ENCODE measurements at regions not wholly inside any gene's neighbourhood (a gene's known extent, or its start where the extent isn't known, plus 50 kb on each side); places are given as distances from the start of the nearest gene placed in this dataset.
"Not testable (repeated sequence)": the region's sequence is repeated elsewhere in the genome, so short reads cannot be mapped to it uniquely, and the experiment has no call there.

- H3K27me3 ChIP-seq (ENCODE audit: control insufficient read depth in 2 of 2, insufficient read depth in 2 of 2, low read length in 2 of 2) = no peaks in the 10 kb centered on the region
Measured at GRCh38 chr10:33031171-33031570, 73.1 kb upstream of the ITGB1 start.

DNA sequence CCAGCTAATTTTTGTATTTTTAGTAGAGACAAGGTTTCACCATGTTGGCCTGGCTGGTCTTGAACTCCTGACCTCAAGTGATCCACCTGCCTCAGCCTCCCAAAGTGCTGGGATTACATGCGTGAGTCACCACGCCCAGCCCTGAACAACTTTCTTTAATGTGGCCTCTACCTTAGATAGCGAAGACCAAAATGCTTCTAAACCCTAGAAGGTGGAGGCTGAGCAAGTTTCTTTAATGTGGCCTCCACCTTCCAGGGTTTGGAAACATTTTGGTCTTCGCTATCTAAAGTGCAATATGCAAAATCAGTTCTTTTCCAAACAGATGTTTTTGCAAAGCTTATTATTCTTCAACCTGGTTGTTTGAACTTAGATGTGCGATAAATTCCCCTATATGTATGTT is 70.5 kb upstream of the ITGB1 start:
- H3K27me3 ChIP-seq (ENCODE audit: control insufficient read depth in 2 of 2, insufficient read depth in 2 of 2, low read length in 2 of 2); H3K4me3 ChIP-seq (ENCODE audit: low read length in 2 of 2); H3K27ac ChIP-seq (ENCODE audit: low read depth in 2 of 2, low read length in 2 of 2); H3K4me1 ChIP-seq (ENCODE audit: control insufficient read depth in 2 of 2, insufficient read depth in 2 of 2, low read length in 2 of 2); H3K9me3 ChIP-seq (ENCODE audit: control insufficient read depth in 2 of 2, low read length in 2 of 2); H3K36me3 ChIP-seq (ENCODE audit: control insufficient read depth in 2 of 2, insufficient read depth in 2 of 2, low read length in 2 of 2); H3K9ac ChIP-seq (ENCODE audit: low read depth in 1 of 2, low read length in 2 of 2): not testable (repeated sequence)

More at GRCh38 chr10:33031171-33031570, 73.1 kb upstream of the ITGB1 start:
- no peak overlapping the region for H3K4me3 ChIP-seq (ENCODE audit: low read length in 2 of 2)
- no peaks in the 10 kb centered on the region for H3K9me3 ChIP-seq (ENCODE audit: control insufficient read depth in 2 of 2, low read length in 2 of 2)
- H3K36me3 ChIP-seq (ENCODE audit: control insufficient read depth in 2 of 2, insufficient read depth in 2 of 2, low read length in 2 of 2) = no peaks in the 10 kb centered on the region
- H3K9ac ChIP-seq (ENCODE audit: low read depth in 1 of 2, low read length in 2 of 2) = no peak overlapping the region
- H3K27ac ChIP-seq (ENCODE audit: low read depth in 2 of 2, low read length in 2 of 2) = no peak overlapping the region
- H3K4me1 ChIP-seq (ENCODE audit: control insufficient read depth in 2 of 2, insufficient read depth in 2 of 2, low read length in 2 of 2) = no peaks in the 10 kb centered on the region

DNA sequence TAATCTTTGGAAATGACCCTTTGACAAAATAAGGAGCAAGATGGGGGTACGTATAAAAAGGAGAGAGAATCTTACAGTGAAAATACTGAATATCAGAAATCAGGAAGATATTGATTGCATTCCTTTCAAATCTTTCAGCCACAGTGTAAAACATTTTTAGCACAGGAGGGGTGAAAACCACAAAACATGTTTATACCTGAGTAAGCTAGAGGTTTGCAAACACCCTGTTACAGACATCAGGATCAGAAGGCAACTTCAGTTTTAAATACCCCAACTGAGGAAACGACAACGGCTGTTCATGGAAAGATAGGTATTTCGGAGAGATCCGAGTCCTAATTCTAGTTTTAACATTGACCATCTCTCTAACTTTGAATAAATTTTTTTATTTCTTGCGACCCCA is 69.1 kb upstream of the ITGB1 start:
- Histone ChIP-seq H3K4me1 (ENCODE audit: control insufficient read depth in 2 of 2, insufficient read depth in 2 of 2, low read length in 2 of 2) (peaks cover 0 to under 1% of the 10 kb centered on the region in 2 donors), H3K27ac (ENCODE audit: low read depth in 2 of 2, low read length in 2 of 2) (no peak overlapping the region), H3K36me3 (ENCODE audit: control insufficient read depth in 2 of 2, insufficient read depth in 2 of 2, low read length in 2 of 2) (no peaks in the 10 kb centered on the region), H3K9ac (ENCODE audit: low read depth in 1 of 2, low read length in 2 of 2) (no peak overlapping the region), H3K9me3 (ENCODE audit: control insufficient read depth in 2 of 2, low read length in 2 of 2) (no peaks in the 10 kb centered on the region), H3K27me3 (ENCODE audit: control insufficient read depth in 2 of 2, insufficient read depth in 2 of 2, low read length in 2 of 2) (no peaks in the 10 kb centered on the region), H3K4me3 (ENCODE audit: low read length in 2 of 2) (no peak overlapping the region)

GRCh38 chr10:33026422-33026821 is 68.4 kb upstream of the ITGB1 start:
- Histone ChIP-seq H3K36me3 (ENCODE audit: control insufficient read depth in 2 of 2, insufficient read depth in 2 of 2, low read length in 2 of 2) (no peaks in the 10 kb centered on the region), H3K27me3 (ENCODE audit: control insufficient read depth in 2 of 2, insufficient read depth in 2 of 2, low read length in 2 of 2) (no peaks in the 10 kb centered on the region), H3K4me1 (ENCODE audit: control insufficient read depth in 2 of 2, insufficient read depth in 2 of 2, low read length in 2 of 2) (peaks cover 0 to 2% of the 10 kb centered on the region in 2 donors), H3K9me3 (ENCODE audit: control insufficient read depth in 2 of 2, low read length in 2 of 2) (no peaks in the 10 kb centered on the region), H3K27ac (ENCODE audit: low read depth in 2 of 2, low read length in 2 of 2) (no peak overlapping the region), H3K4me3 (ENCODE audit: low read length in 2 of 2) (no peak overlapping the region), H3K9ac (ENCODE audit: low read depth in 1 of 2, low read length in 2 of 2) (no peak overlapping the region)

GRCh38 chr10:33025910-33026309 is 67.9 kb upstream of the ITGB1 start:
- no peak overlapping the region for H3K9ac ChIP-seq (ENCODE audit: low read depth in 1 of 2, low read length in 2 of 2)
- peaks cover 0 to 2% of the 10 kb centered on the region in 2 donors for H3K4me1 ChIP-seq (ENCODE audit: control insufficient read depth in 2 of 2, insufficient read depth in 2 of 2, low read length in 2 of 2)
- no peaks in the 10 kb centered on the region for H3K27me3 ChIP-seq (ENCODE audit: control insufficient read depth in 2 of 2, insufficient read depth in 2 of 2, low read length in 2 of 2)
- no peak overlapping the region for H3K4me3 ChIP-seq (ENCODE audit: low read length in 2 of 2)
- H3K36me3 ChIP-seq (ENCODE audit: control insufficient read depth in 2 of 2, insufficient read depth in 2 of 2, low read length in 2 of 2) = no peaks in the 10 kb centered on the region
- H3K27ac ChIP-seq (ENCODE audit: low read depth in 2 of 2, low read length in 2 of 2) = no peak overlapping the region
- no peaks in the 10 kb centered on the region for H3K9me3 ChIP-seq (ENCODE audit: control insufficient read depth in 2 of 2, low read length in 2 of 2)

- no peak overlapping the region for H3K9ac ChIP-seq (ENCODE audit: low read depth in 1 of 2, low read length in 2 of 2)
- H3K4me3 ChIP-seq (ENCODE audit: low read length in 2 of 2) = no peak overlapping the region
- H3K27me3 ChIP-seq (ENCODE audit: control insufficient read depth in 2 of 2, insufficient read depth in 2 of 2, low read length in 2 of 2) = no peaks in the 10 kb centered on the region
- H3K4me1 ChIP-seq (ENCODE audit: control insufficient read depth in 2 of 2, insufficient read depth in 2 of 2, low read length in 2 of 2) = peaks cover 0 to 2% of the 10 kb centered on the region in 2 donors
- H3K9me3 ChIP-seq (ENCODE audit: control insufficient read depth in 2 of 2, low read length in 2 of 2) = no peaks in the 10 kb centered on the region
- no peaks in the 10 kb centered on the region for H3K36me3 ChIP-seq (ENCODE audit: control insufficient read depth in 2 of 2, insufficient read depth in 2 of 2, low read length in 2 of 2)
- H3K27ac ChIP-seq (ENCODE audit: low read depth in 2 of 2, low read length in 2 of 2) = no peak overlapping the region
Measured at GRCh38 chr10:33025039-33025438, 67.0 kb upstream of the ITGB1 start.

DNA sequence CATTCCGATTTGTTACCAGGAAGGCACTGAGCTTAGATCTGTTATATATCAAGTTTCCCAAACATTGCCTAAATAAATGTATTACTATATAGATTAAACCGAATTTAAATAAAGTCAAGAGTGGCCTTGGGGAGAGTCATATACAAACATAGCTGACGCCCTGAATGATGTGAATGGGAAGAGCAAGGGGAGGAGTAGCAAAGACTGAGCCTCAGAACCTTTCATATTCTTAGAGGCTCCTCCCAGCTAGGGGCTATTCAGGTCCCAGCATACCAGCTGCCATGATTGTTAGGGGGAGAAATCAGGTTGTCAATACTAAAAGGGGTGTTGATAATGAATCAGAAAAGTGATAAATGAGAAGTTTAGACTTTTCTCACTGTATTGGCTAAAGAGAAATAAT is 64.7 kb upstream of the ITGB1 start:
- H3K27ac ChIP-seq (ENCODE audit: low read depth in 2 of 2, low read length in 2 of 2) = no peak overlapping the region

DNA sequence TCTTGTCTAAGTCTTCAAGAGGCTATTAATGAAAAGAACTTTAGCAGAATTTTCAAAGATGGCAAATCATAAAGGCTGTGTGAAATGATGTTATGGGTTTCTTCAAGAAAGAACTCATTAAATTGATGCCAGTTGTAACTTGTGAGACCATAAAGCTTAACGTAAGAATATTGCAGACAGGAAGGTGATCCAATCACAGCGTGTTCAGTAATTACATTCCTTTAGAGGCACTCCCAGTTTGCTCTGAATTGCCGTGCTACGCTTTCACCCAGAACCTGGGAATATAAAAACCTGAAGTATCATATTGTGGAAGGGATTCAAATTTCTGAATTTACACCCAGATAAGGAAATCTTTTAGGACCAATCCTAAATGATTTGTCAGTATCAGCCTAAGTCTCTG is 64.1 kb upstream of the ITGB1 start:
- Histone ChIP-seq H3K4me3 (ENCODE audit: low read length in 2 of 2) (no peak overlapping the region), H3K36me3 (ENCODE audit: control insufficient read depth in 2 of 2, insufficient read depth in 2 of 2, low read length in 2 of 2) (no peaks in the 10 kb centered on the region), H3K9ac (ENCODE audit: low read depth in 1 of 2, low read length in 2 of 2) (no peak overlapping the region), H3K4me1 (ENCODE audit: control insufficient read depth in 2 of 2, insufficient read depth in 2 of 2, low read length in 2 of 2) (peaks cover 0 to 2% of the 10 kb centered on the region in 2 donors), H3K27me3 (ENCODE audit: control insufficient read depth in 2 of 2, insufficient read depth in 2 of 2, low read length in 2 of 2) (no peaks in the 10 kb centered on the region), H3K27ac (ENCODE audit: low read depth in 2 of 2, low read length in 2 of 2) (no peak overlapping the region), H3K9me3 (ENCODE audit: control insufficient read depth in 2 of 2, low read length in 2 of 2) (no peaks in the 10 kb centered on the region)

More for the DNA sequence above, 64.7 kb upstream of the ITGB1 start:
- Histone ChIP-seq H3K27me3 (ENCODE audit: control insufficient read depth in 2 of 2, insufficient read depth in 2 of 2, low read length in 2 of 2) (no peaks in the 10 kb centered on the region), H3K9ac (ENCODE audit: low read depth in 1 of 2, low read length in 2 of 2) (no peak overlapping the region), H3K36me3 (ENCODE audit: control insufficient read depth in 2 of 2, insufficient read depth in 2 of 2, low read length in 2 of 2) (no peaks in the 10 kb centered on the region), H3K4me3 (ENCODE audit: low read length in 2 of 2) (no peak overlapping the region), H3K9me3 (ENCODE audit: control insufficient read depth in 2 of 2, low read length in 2 of 2) (no peaks in the 10 kb centered on the region), H3K4me1 (ENCODE audit: control insufficient read depth in 2 of 2, insufficient read depth in 2 of 2, low read length in 2 of 2) (peaks cover 0 to 2% of the 10 kb centered on the region in 2 donors)

GRCh38 chr10:33016988-33017387 is 59.0 kb upstream of the ITGB1 start:
- no peak overlapping the region for H3K27ac ChIP-seq (ENCODE audit: low read depth in 2 of 2, low read length in 2 of 2)

DNA sequence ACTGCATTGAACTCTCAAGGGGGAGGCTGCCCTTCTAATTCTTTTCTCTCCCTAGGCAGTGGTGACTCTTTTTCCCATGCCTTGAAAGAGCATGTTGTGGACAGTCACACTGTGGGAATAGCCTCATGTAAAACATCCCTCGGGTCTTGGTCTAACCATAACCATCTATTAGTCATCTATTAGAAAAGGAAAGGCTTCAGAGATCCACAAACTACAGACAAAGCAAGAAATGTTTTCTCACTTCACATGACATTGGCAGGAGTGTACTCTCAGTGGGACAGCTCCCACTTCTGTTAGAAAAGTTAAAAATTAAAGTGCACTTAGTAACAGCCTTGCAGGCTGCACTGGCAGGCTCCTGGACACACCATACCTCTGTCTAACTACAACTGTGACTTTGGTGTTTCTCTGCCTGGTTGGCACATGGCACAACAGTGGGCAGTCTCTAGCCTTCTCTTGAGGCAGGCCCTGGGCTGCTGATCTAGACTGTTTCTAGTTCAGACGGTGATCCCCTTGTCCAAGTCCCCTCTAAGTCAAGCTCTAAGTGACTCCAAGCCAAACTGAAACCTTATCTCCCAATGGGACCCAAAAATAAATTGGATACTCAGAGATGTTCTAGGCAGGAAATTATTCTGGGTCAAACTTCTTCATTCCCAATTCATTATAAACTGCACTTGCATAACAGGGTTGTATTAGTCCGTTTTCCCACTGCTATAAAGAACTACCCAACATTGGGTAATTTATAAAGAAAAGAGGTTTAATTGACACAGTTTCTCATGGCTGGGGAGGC is 57.9 kb upstream of the ITGB1 start:
- H3K27ac ChIP-seq (ENCODE audit: low read depth in 2 of 2, low read length in 2 of 2) = no peak overlapping the region
- H3K9me3 ChIP-seq (ENCODE audit: control insufficient read depth in 2 of 2, low read length in 2 of 2) = no peaks in the 10 kb centered on the region
- no peaks in the 10 kb centered on the region for H3K36me3 ChIP-seq (ENCODE audit: control insufficient read depth in 2 of 2, insufficient read depth in 2 of 2, low read length in 2 of 2)
- no peaks in the 10 kb centered on the region for H3K27me3 ChIP-seq (ENCODE audit: control insufficient read depth in 2 of 2, insufficient read depth in 2 of 2, low read length in 2 of 2)
- H3K4me1 ChIP-seq (ENCODE audit: control insufficient read depth in 2 of 2, insufficient read depth in 2 of 2, low read length in 2 of 2) = no peaks in the 10 kb centered on the region
- H3K4me3 ChIP-seq (ENCODE audit: low read length in 2 of 2) = no peak overlapping the region
- H3K9ac ChIP-seq (ENCODE audit: low read depth in 1 of 2, low read length in 2 of 2) = no peak overlapping the region

More at GRCh38 chr10:33016988-33017387, 59.0 kb upstream of the ITGB1 start:
- Histone ChIP-seq H3K9me3 (ENCODE audit: control insufficient read depth in 2 of 2, low read length in 2 of 2) (no peaks in the 10 kb centered on the region), H3K9ac (ENCODE audit: low read depth in 1 of 2, low read length in 2 of 2) (no peak overlapping the region), H3K4me3 (ENCODE audit: low read length in 2 of 2) (no peak overlapping the region), H3K4me1 (ENCODE audit: control insufficient read depth in 2 of 2, insufficient read depth in 2 of 2, low read length in 2 of 2) (peaks cover 0 to under 1% of the 10 kb centered on the region in 2 donors), H3K27me3 (ENCODE audit: control insufficient read depth in 2 of 2, insufficient read depth in 2 of 2, low read length in 2 of 2) (no peaks in the 10 kb centered on the region), H3K36me3 (ENCODE audit: control insufficient read depth in 2 of 2, insufficient read depth in 2 of 2, low read length in 2 of 2) (no peaks in the 10 kb centered on the region)

Measured in mucosa of rectum (tissue), 2 donors.